ENCODE measurements at regions not wholly inside any gene's neighbourhood (a gene's known extent, or its start where the extent isn't known, plus 50 kb on each side); places are given as distances from the start of the nearest gene placed in this dataset.

- Mint-ChIP-seq H3K9me3 (no peaks in the 10 kb centered on the region; the same call in 2 of the 3 replicates), H3K27me3 (ENCODE audit: insufficient read depth, low read depth, poor library complexity) (peaks cover 16% of the 10 kb centered on the region), H3K4me1 (peaks cover 38% of the 10 kb centered on the region), H3K27ac (no peak overlapping the region), H3K36me3 (ENCODE audit: low read depth) (peaks cover 2% of the 10 kb centered on the region; the same call in 2 of the 3 replicates), H3K4me3 (no peak overlapping the region)
- H3K79me2 ChIP-seq (replicated peaks; ENCODE audit: insufficient read depth), result no peaks in the 10 kb centered on the region
- TF ChIP-seq ZNF114 (CRISPR knock-in tag; IDR thresholded peaks at IDR 0.05), result no peak
- H3K4me1 ChIP-seq (ENCODE audit: insufficient read depth), result 0 out of 2 replicates have a peak, but pooled peaks cover 5% of the 10 kb centered on the region
- H3K4me2 ChIP-seq, result no peak overlapping the region
- H3K27me3 ChIP-seq (ENCODE audit: insufficient read depth), result no peaks in the 10 kb centered on the region
- H4K20me1 ChIP-seq (replicated peaks; ENCODE audit: insufficient read depth), result no peaks in the 10 kb centered on the region; the same call in 1 of the 2 replicates
- no peak overlapping the region for H2AFZ ChIP-seq
- no peaks in the 10 kb centered on the region for H3K36me3 ChIP-seq (ENCODE audit: insufficient read depth)
- ATAC-seq (no peak), DNase-seq (ENCODE audit: low spot score) (no peak)
- no peak overlapping the region for H3K27ac ChIP-seq (ENCODE audit: low read depth)
- H3K9me2 ChIP-seq (ENCODE audit: insufficient read depth), result no peaks in the 10 kb centered on the region
- no peak overlapping the region for H3K4me3 ChIP-seq
- no peaks in the 10 kb centered on the region for H3F3A ChIP-seq (replicated peaks; ENCODE audit: low read depth)
Measured at GRCh38 chr11:70823771-70824170, 425.4 kb downstream of the CTTN start.

GRCh38 chr11:70824605-70825245 lies 426.4 kb downstream of the CTTN start:
- Mint-ChIP-seq H3K4me3 (no peak overlapping the region), H3K36me3 (ENCODE audit: low read depth) (peaks cover 2% of the 10 kb centered on the region; the same call in 2 of the 3 replicates), H3K27ac (0 out of 2 replicates have a peak overlapping the region, but pooled peaks have one; percentile 80), H3K4me1 (peaks cover 40% of the 10 kb centered on the region), H3K27me3 (ENCODE audit: insufficient read depth, low read depth, poor library complexity) (peaks cover 16% of the 10 kb centered on the region), H3K9me3 (no peaks in the 10 kb centered on the region; the same call in 2 of the 3 replicates)
- no peak overlapping the region for H2AFZ ChIP-seq
- no peaks in the 10 kb centered on the region for H3K27me3 ChIP-seq (ENCODE audit: insufficient read depth)
- H4K20me1 ChIP-seq (replicated peaks; ENCODE audit: insufficient read depth), result no peaks in the 10 kb centered on the region; the same call in 1 of the 2 replicates
- H3K4me3 ChIP-seq, result no peak overlapping the region
- ATAC-seq, result peak; percentile 20; the same call in 2 of the 3 replicates
- no peaks in the 10 kb centered on the region for H3K9me2 ChIP-seq (ENCODE audit: insufficient read depth)
- no peak overlapping the region for H3K4me2 ChIP-seq
- H3K79me2 ChIP-seq (replicated peaks; ENCODE audit: insufficient read depth), result no peaks in the 10 kb centered on the region
- 0 out of 2 replicates have a peak overlapping the region, but pooled peaks have one; percentile 63 for H3K27ac ChIP-seq (ENCODE audit: low read depth)
- peak; percentile 24 for DNase-seq (ENCODE audit: low spot score)
- H3F3A ChIP-seq (replicated peaks; ENCODE audit: low read depth), result no peaks in the 10 kb centered on the region
- H3K36me3 ChIP-seq (ENCODE audit: insufficient read depth), result no peaks in the 10 kb centered on the region
- TF ChIP-seq NANOG (IDR thresholded peaks at IDR 0.05; ENCODE audit: borderline replicate concordance) (no peak), REST (IDR thresholded peaks at IDR 0.05; ENCODE audit: unreplicated experiment) (no peak), POLR2AphosphoS5 (IDR thresholded peaks at IDR 0.05; ENCODE audit: low read depth) (no peak), EZH2 (IDR thresholded peaks at IDR 0.05; ENCODE audit: low read depth, unreplicated experiment) (no peak), ETS1 (IDR thresholded peaks at IDR 0.05) (no peak), STAT1 (IDR thresholded peaks at IDR 0.05; ENCODE audit: unreplicated experiment) (no peak), ZNF114 (CRISPR knock-in tag; IDR thresholded peaks at IDR 0.05) (no peak)
- 0 out of 2 replicates have a peak, but pooled peaks cover 5% of the 10 kb centered on the region for H3K4me1 ChIP-seq (ENCODE audit: insufficient read depth)

Measured in GM23338 (cell line).